ENCODE measurements at regions not wholly inside any gene's neighbourhood (a gene's known extent, or its start where the extent isn't known, plus 50 kb on each side); places are given as distances from the start of the nearest gene placed in this dataset.

GRCh38 chr6:88321306-88321705, 155.2 kb upstream of the CNR1 start:
- TF ChIP-seq TCF7 (IDR thresholded peaks at IDR 0.05; ENCODE audit: low read depth) (no peak), CTCF (CRISPR knock-in tag; IDR thresholded peaks at IDR 0.05) (no peak)
